ENCODE measurements at regions not wholly inside any gene's neighbourhood (a gene's known extent, or its start where the extent isn't known, plus 50 kb on each side); places are given as distances from the start of the nearest gene placed in this dataset.

DNA sequence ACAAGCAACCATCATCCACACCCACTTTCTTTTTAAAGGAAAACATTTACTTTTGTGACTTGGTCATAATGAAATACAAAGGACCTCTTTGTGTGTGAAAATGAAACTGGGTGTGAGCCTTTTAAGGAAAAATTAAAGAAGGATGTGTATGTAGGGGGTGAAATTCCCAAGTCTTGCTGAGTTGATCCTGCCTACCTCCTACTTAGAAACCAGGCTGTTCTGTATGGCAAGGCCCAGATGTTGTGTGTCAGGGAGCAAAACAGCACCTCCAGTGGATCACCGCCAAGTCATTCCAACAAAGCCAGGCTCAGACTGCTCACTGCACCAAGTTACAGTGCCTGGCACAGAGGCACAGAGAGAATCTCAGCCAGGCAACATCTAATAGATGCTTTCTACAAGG, 198.5 kb upstream of the FBN2 start:
- no peak for DNase-seq

DNA sequence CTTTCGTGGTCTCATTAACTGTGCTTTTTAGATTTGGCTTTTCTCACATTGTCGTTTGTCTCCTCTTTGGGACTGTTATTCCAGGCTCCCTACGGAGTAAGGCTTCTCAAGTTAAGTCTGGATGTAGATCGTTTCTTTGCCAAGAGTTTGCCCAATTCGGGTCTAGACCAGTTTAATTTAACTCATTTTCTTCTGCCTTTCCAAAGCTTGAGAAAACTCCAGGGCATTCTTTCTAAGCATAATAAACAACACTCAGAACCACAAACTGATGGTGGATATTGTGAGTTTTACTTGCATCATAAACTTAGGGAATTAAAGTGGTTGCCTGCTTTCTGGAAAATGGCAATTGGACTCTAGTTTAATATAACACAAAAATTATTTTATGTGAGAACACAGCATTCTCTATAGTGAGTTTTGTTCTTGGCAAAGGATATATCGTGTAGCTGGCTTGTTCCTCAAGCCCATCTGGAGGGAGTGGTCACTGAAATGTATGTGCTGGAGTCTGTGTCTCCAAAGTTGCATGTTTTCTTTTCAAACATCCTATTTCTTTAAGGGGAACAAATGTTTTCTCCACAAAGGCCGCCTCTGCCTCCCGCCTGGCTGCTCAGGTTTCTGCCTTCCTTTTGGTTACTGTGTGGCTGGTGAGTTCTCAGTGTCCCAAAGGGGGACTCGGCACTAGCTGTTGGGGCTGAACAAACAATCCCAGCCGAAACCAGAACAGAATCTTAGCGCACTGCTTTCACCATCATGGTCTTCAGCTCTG, 211.3 kb upstream of the FBN2 start:
- DNase-seq: no peak

DNA sequence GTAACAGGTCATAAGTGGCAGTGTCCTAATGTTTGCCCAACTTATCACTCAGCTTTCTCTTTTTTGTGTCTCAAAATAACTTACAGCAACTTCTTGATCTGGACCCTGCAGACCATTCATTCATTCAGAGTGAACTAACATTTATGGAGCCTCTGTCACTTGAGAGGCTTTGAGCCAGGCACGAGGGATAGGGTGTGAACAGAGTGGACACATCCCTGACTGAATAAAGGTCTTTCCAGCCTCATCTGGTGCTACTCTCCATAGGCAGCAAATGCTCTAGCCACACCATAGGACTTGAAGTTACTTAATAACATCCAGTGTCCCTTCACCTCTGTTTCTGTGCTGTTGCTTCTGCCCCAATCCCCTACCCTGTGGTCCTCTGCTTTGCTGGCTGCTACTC, 212.1 kb upstream of the FBN2 start:
- DNase-seq: no peak

DNA sequence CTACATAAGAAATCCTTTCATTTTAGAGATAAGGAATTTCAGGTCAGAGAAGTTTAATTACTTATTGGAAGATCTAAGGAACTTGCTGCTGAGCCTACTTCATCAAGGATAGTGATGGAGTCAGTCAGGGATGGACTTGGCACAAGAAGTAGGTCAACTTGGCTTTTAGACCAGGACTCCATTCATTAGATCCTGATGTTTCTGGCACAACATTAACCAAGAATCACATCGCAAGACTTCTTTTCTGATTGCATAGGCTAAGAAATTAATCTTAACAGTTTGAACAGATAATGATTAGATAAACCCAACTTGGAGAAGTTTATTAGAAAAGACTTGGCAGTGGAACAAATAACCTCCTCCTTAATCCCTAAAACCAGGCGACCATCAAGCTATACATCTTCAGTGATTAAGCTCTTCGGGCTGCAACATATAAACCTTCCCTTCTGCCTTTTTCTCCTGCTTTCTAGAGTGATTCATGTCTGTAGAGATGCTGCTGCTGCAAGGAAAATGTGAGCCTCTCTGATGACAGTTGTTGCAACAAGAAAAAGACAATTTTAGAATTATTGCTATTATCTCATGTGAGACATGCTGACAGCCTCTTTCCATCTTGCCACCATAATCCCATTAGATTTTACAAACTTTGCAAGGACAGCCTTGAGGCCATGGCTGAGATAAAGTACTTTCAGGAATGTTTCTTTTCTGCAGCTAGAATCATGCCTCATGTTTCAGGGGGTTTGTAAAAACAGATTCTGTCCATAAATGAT, 207.9 kb upstream of the SLC27A6 start:
- no peak for DNase-seq

DNA sequence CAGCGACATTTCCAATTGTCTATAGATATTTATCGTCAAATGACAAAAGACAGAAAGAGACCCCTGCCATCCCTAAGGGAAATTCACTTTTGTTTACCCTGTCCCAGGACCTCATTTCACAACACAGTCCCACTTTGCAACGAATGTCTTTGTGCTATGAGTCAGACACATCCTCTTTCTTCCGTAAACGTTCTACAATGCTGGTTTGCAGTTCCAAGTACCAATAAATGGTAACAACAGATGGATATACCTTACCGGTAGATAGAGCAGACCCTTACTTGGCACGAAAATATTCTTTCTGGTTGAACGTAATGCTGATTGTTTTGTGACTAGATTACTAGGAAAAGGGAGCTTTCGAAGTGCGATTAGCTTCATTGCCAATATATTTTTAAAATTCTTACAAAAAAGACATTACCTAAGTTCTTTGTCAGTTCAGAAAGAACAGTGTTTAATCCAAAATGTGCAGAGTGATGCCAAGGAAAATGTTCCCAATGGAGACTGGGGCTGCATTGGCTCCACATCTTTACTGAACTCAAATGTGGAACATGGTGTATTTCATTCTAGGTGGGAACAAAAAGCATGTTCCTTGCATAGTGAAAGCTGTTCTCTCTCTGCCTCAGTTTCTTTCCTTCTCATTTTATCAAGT, 202.5 kb upstream of the SLC27A6 start:
- DNase-seq: no peak

DNA sequence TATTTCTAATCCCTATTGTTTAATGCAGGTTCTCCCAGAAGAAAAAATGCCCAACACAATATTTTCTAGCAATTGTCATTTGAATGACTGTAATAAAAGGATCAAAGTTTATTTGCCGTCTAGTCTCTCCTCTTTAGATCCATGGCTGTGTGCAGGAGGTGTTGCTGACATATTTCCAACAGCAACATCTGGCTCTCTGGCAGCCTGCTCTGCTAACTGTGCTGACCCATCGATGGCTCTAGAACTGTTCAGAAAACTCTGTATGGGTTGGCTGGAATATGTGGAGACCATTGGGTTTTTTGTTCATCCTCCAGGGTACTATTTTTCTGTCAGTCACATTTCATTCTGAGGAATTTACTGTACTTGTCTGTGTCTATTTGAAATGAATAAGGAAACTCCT, 202.0 kb upstream of the SLC27A6 start:
- DNase-seq: no peak

DNA sequence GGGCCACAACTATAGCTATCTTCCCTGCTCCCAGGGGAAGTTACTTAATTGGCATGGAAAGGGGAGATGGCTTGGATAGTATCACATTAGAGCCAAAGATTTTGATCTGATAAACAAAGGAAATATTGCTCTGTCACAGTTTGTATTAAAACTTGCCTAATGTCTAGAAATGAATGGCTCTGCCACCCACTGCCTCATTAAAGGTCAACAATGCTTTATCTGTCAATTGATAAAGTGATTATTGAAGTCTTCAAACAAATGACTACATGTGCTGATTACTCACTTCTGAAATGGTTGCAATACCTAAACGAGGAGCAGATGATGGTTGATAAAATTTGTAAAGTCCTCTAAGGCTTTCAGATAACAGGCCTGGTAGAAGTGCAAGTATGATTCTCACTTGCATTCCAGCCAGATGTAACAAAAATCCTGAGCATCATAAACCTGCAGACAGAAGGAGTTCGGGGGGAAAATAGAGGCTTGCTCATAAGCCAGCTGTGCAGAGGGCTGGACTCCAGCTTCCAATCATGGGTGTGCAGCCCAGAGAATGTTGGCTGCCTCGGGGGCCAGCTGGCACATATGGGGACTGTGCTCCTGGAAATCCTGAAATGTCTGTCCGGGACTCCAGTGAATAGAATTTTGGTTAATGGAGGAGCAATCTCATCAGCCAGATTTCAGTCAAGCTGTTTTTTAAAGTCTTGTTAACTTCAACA, 200.5 kb upstream of the SLC27A6 start:
- no peak for DNase-seq

DNA sequence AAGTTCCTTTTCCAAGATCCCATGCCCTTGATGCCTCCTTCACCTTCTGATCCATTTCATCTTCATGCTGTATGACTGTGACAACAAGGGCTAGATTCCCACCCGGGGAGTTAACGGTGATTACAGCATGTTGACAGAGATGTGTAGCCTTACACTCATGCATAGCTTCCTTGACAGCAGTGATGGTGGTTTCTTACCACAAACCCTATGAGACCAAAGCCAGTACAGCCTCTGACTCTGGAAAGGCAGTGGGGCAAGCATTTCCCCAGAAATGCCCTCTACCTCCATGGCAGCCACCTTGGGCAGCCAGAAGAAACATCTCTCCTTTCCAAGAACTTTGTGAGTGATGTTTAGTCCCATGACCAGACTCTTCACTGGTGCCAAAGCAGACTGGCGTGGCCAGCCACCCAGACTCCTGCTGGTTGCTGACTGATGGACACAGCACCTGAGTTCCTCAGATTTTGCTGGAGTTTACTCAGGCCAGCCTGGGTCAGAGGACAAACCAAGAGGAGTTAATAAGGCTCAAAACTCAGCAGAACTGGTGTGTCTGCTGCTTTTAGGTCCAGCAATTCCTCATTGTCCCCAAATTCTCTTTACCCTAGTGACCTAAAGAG, 199.7 kb upstream of the SLC27A6 start:
- no peak for DNase-seq

DNA sequence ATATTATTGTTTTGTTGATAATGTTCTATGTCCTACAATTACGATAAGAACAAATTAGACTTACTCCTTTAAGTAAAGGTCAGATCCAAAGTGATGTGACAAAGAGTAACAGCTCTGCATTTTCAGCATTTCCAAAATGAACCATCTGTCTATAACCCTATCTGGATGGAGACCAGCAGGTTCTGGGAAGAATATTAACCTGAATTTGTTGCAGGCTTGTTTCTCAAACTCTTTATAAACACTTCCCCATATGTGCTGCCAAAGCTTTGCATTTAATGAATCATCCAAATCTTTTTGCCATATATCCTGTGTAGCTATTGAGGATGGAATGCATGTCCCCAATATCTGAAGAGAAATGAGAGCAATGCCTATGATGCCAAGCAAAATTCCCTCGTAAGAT, 198.9 kb upstream of the SLC27A6 start:
- no peak for DNase-seq

DNA sequence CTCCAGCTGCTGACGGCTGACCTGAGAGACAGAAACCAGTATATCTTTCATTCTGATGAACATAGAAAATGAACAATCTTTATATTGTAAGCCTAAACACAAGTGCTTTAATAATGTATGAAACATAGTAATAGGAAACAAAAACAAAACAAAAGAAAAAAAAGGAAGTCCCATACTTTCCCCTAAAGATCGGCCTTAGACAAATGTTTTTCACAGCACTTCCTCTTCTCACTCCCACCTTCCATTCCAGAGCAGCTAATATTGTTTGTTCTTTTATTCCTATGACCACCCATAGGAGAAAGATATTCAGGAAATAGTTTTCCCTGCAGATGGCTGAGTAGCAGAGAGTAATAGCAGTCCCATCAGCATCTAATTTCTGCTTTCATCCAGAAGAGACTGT, 194.4 kb upstream of the SLC27A6 start:
- DNase-seq: no peak

DNA sequence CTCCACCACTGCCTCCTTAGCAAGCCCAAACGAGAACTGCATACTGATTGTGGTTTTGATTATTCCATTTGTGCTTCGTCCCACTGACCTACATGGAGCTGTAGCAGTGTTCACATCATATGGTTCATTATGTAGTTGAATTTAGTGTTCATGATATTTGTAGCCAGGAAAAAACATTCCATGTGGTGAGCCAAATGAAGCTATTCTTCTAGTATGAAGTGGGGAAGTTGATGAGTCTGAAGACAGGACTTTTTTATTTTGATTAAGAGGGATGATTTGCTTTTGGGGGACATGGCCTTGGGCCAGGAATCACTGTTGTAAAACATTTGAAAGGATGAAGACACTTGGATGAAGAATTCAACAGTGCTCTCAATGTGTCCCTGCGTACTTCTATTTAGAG, 192.9 kb upstream of the SLC27A6 start:
- no peak for DNase-seq

DNA sequence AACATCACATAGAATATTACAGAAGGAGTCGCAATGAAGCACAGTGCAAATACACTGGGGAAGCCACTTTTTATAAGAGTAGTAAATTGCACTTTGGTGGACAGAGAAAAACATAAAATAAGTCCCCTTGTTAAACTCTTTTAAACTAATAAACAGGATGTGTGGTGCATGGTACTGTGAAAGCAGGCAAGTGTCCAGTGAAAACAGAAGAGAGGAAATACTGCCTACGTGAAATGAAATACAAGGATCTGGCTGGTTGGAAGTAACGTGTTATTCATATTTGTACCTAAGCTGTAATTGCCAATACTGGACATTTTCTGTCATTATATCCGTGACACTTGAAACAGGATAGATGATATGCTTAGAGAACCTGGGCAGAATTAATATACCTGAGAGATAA, 191.9 kb upstream of the SLC27A6 start:
- DNase-seq: no peak

DNA sequence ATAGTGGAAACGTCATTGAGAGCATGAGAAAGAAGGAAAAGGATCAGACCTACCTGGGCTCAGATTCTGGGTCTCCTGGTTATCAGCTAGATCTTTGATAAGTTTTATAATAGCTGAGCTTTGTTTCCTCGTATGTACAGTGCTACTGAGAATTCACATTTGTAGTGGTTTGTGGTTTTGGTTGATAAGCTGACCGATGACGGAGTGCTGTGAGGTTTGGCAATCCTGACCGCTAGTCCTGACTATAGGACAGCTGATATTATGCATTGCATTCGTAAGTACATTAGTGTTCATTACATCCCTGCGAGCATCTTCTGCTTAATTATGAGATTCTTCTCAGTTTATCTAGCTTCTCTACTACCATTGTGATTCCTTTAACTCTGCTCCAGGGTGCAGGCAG, 190.7 kb upstream of the SLC27A6 start:
- no peak for DNase-seq

DNA sequence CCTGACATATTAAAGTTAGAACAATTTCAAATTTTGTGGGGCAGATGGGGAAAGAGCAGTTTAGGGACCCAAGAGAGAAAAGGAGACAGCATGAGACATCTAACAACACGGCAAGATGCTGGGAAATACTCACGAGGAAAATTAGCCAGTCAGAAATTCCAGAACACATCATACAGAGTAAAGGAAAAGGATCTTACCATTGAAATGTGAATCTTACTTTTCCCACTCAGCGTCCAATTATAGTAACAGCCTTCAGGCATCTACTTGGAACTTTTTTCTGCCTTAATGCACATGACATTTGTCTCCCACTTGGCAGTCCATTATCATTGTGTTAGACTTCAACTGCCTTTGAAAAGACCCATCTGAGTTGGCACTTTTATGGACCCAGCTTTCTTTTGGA, 189.7 kb upstream of the SLC27A6 start:
- no peak for DNase-seq

DNA sequence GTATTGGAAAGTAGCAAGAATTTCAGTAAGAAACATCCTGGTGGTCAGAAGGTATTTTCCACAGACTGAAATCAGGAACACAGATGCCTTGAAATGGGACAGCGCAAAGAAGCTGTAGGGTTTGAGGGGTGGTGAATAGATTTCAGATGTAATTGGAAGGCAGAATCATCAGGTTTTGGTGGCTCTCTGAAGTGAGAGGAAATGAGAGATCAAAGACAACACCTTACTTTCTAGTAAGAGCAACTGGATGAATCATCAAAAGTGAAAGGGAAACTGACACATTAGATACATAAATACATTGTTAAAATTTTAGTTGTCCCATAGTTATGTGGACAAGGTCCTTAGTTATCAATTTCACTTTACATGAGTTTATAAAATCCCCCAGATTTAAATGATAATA, 188.2 kb upstream of the SLC27A6 start:
- DNase-seq: no peak

DNA sequence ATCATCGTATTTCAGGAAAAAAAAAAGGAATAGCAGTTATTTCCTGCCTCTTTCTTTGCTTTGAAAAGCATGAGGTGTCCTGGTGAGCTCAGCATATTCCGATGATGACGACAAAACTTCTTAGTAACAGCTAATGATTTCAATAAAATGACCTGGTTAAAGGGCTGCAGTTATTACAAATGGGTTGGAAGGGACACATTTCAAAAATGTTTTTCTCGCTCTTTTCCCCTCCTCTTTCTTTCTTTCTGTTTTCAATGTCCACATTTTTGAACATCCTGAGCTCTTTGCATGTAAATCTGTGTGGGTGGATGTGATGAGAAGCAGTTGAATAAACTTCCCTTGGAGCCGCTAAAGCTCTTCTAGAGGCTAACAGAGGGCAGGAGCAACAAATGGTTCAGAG, 186.8 kb upstream of the SLC27A6 start:
- no peak for DNase-seq

DNA sequence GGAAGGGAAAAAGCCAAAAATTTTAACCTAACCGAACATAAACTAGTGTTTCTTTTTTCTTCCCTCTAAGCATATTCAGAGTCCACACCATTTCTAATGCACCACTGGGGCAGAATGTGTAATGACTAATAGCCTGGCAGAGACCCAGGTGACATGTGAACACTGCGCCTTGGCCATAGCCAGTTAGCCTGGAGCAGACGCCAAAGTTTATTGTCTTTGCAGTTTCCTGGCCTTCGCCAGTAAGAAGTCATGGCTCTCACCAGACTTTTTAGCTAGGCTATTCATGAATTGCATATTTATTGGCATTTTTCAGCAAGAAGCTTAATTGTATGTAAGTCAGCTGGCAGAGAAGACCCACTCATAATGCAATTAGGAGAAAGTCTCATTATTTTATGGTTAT, 182.8 kb upstream of the SLC27A6 start:
- DNase-seq: no peak

DNA sequence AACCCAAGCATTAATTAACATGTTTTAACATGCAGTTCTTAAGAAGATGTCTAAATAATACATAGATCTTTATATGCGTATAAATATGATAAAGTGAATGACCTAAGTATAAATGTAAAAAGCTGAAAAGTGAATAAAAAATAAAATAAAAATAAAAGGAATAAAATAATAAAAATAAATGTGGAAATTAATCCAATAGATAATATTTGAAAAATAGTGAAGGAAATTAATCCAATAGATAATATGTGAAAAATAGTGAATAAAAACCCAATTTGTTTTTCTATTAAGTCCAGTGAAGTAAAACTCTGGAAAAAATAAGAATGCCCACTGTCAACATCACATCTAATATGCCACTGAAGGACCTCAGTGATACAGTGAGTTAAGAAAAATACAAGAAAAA, 180.6 kb upstream of the SLC27A6 start:
- no peak for DNase-seq

DNA sequence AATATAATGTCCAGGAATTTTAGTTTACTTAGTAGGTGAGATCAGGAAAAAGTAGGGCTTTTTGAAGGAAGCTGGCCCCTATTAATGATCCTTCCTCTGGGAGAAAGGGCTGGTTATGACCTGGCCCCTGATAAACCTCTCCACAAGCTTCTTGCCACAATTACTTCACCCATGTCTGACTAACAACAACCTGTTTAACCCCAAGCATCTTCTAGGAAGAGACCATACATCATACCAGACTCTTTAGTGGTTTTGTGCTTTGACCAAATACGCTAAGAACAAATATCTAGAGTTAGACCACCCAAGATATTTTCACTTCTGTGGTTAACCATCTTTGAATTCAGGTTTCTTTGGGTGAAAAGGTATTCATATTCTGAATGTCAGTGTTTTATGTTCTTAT, 174.0 kb upstream of the SLC27A6 start:
- DNase-seq: no peak

DNA sequence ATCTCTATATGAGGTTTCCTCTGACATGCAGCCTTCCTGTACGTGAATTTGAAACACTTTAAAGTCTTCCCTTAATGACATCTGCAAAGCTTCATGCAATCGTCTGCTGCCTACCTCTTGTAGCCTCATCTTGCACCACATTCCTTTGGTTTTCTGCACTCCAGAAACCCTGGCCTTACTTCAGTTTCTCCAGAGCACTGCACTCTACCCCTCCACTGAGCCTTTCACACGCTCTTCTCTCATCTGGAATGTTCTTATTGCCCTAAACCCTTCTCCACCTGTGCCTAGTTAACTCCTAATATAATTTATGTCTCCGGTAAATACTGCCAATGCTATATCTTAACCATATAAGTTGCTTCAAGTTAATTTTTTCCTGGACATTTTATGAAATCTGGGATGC, 168.8 kb upstream of the SLC27A6 start:
- DNase-seq: no peak

DNA sequence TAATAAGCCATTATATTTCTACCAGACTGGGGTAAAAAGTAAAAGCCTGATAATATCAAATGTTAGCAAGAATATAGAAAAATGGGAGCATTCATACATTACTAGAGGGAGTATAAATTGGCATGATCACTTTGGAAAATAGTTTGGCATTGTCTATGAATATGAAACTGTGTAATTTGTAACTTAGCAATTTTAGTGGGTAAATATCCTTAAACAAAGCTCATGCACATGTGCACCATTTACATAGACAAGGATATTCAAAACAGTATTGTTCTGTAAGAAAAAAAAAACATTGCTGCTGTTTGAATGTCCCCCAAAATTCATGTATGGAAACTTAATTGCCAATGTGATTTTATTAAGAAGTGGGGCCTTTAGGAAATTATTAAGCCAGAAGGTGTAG, 166.4 kb upstream of the SLC27A6 start:
- DNase-seq: no peak

DNA sequence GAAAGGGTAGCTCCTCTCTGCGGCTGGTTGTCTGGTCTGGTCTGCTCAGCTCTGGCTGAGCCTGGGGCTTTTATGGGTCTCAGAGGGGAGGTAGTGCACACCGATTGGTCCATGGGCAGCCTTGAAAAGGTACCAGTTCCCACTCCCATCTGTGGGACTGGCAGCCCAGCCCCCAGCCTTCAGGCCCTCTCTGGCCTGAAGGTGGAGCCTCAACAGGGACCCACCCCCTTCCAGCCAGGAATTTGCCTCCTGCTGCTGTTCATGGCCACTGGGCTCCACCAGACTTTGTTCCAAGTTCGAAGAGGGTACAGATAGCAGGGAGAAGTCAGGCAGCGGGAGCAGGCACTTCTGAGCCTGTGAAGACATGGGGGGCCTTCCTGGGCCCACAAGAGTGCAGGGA, 165.3 kb upstream of the SLC27A6 start:
- no peak for DNase-seq

DNA sequence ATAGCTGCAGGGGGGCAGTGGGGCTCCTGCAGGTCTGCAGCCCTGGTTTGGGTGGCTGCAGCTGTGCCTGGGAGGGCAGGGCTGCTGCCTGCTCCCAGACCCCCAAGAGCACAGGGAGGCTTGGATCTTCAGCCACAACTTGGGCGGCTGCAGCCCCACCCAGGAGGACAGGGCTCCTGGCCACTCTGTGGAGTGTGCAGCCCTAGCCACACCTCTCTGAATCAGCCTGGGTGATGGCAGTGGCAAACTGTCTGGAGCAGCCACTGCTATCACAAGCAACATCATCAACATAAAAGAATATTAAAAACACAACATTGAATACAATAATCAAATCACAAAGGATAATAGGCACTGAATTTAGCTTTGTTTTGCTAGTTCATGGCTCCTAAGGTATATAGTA, 164.9 kb upstream of the SLC27A6 start:
- DNase-seq: no peak
